H9 (cell line): ENCODE measurements at regions not wholly inside any gene's neighbourhood (a gene's known extent, or its start where the extent isn't known, plus 50 kb on each side); places are given as distances from the start of the nearest gene placed in this dataset.

Experiments used
- DNase-seq: peaks from one replicate; pipeline ENCODE4 v3.0.0-alpha.2; 2017
- H2AFZ ChIP-seq: one replicate; pipeline ENCODE4 v1.6.1; 2013; ENCODE audit warnings: mild to moderate bottlenecking, low read length, control low read depth, moderate library complexity
- H2AK5ac ChIP-seq: 2 replicates; pipeline ENCODE4 v1.6.1; 2013; ENCODE audit warnings: low read length, control low read depth, mixed read lengths; ENCODE audit not compliant: insufficient read length
- H2BK120ac ChIP-seq: one replicate; pipeline ENCODE4 v1.6.1; 2013; ENCODE audit warnings: low read depth, mild to moderate bottlenecking, low read length, control low read depth, inconsistent platforms; ENCODE audit not compliant: poor library complexity, severe bottlenecking
- H2BK12ac ChIP-seq: 2 replicates; pipeline ENCODE4 v1.6.1; 2013; ENCODE audit warnings: low read length, control low read depth, mixed read lengths, low read depth; ENCODE audit not compliant: insufficient read length
- H2BK15ac ChIP-seq: 2 replicates; pipeline ENCODE4 v1.6.1; 2013; ENCODE audit warnings: low read depth, low read length, control low read depth
- H2BK20ac ChIP-seq: one replicate; pipeline ENCODE4 v1.6.1; 2013; ENCODE audit warnings: low read depth, mild to moderate bottlenecking, low read length, control low read depth, inconsistent platforms; ENCODE audit not compliant: poor library complexity, severe bottlenecking
- H2BK5ac ChIP-seq: 2 replicates; pipeline ENCODE4 v1.6.1; 2013; ENCODE audit warnings: low read length, control low read depth, mixed read lengths; ENCODE audit not compliant: insufficient read length
- H3K14ac ChIP-seq: 2 replicates; pipeline ENCODE4 v1.6.1; 2013; ENCODE audit warnings: low read length, control low read depth; ENCODE audit not compliant: insufficient read depth
- H3K18ac ChIP-seq: 2 replicates; pipeline ENCODE4 v1.6.1; 2013; ENCODE audit warnings: low read depth, mild to moderate bottlenecking, mixed read lengths, low read length, control low read depth; ENCODE audit not compliant: insufficient read length
- H3K23ac ChIP-seq: 2 replicates; pipeline ENCODE4 v1.6.1; 2013; ENCODE audit warnings: low read length, control low read depth, mixed read lengths, low read depth; ENCODE audit not compliant: insufficient read length
- H3K23me2 ChIP-seq: 2 replicates; pipeline ENCODE4 v1.6.1; 2013; ENCODE audit warnings: low read depth, mild to moderate bottlenecking, mixed read lengths, low read length, control low read depth; ENCODE audit not compliant: insufficient read length, poor library complexity, severe bottlenecking
- H3K27ac ChIP-seq: 2 replicates; pipeline ENCODE4 v1.5.1; 2013; ENCODE audit warnings: low read length, control low read depth, mixed read lengths, low read depth; ENCODE audit not compliant: insufficient read length
- H3K27me3 ChIP-seq: 2 replicates; pipeline ENCODE4 v1.6.1; 2013; ENCODE audit warnings: low read length, control low read depth, inconsistent platforms; ENCODE audit not compliant: insufficient read depth
- H3K4ac ChIP-seq: 2 replicates; pipeline ENCODE4 v1.6.1; 2013; ENCODE audit warnings: low read depth, mild to moderate bottlenecking, control low read depth, inconsistent platforms, low read length, moderate library complexity
- H3K4me1 ChIP-seq: 2 replicates; pipeline ENCODE4 v1.6.1; 2013; ENCODE audit warnings: low read length, control low read depth, inconsistent platforms; ENCODE audit not compliant: insufficient read depth
- H3K4me2 ChIP-seq: 2 replicates; pipeline ENCODE4 v1.6.1; 2013; ENCODE audit warnings: low read length, control low read depth, mixed read lengths; ENCODE audit not compliant: insufficient read length, insufficient read depth
- H3K56ac ChIP-seq: 2 replicates; pipeline ENCODE4 v1.6.1; 2013; ENCODE audit warnings: low read depth, mild to moderate bottlenecking, mixed read lengths, low read length, control low read depth; ENCODE audit not compliant: insufficient read length
- H3K79me1 ChIP-seq: 2 replicates; pipeline ENCODE4 v1.6.1; 2013; ENCODE audit warnings: low read depth, mild to moderate bottlenecking, moderate library complexity, low read length, control low read depth, inconsistent platforms; ENCODE audit not compliant: insufficient read depth, poor library complexity, severe bottlenecking
- H3K79me2 ChIP-seq: 2 replicates; pipeline ENCODE4 v1.6.1; 2013; ENCODE audit warnings: low read length, control low read depth, inconsistent platforms; ENCODE audit not compliant: insufficient read depth
- H3K9ac ChIP-seq: 2 replicates; pipeline ENCODE4 v1.6.1; 2013; ENCODE audit warnings: low read length, control low read depth, mixed read lengths; ENCODE audit not compliant: insufficient read length; ENCODE audit errors: extremely low read depth
- H3K9me3 ChIP-seq: one replicate; pipeline ENCODE4 v1.6.1; 2013; ENCODE audit warnings: low read depth, low read length, inconsistent platforms; ENCODE audit not compliant: control insufficient read depth
- H3T11ph ChIP-seq: one replicate; pipeline ENCODE4 v1.6.1; 2013; ENCODE audit warnings: mild to moderate bottlenecking, low read length, control low read depth, inconsistent platforms
- H4K20me1 ChIP-seq: one replicate; pipeline ENCODE4 v1.6.1; 2013; ENCODE audit not compliant: control insufficient read depth, insufficient read length, insufficient read depth
- H4K5ac ChIP-seq: 2 replicates; pipeline ENCODE4 v1.6.1; 2013; ENCODE audit warnings: low read depth, mild to moderate bottlenecking, mixed read lengths, low read length, control low read depth; ENCODE audit not compliant: insufficient read length
- H4K8ac ChIP-seq: replicated peaks from 2 replicates; pipeline ENCODE4 v1.6.1; 2013; ENCODE audit warnings: low read length, control low read depth, mixed read lengths, low read depth; ENCODE audit not compliant: insufficient read length
- H4K91ac ChIP-seq: 2 replicates; pipeline ENCODE4 v1.6.1; 2013; ENCODE audit warnings: low read depth, mild to moderate bottlenecking, moderate library complexity, mixed read lengths, low read length, control low read depth; ENCODE audit not compliant: insufficient read length
- H3K27ac Mint-ChIP-seq, 3 experiments: 2 replicates in 2 of 3; 3 replicates in 1 of 3; pipeline ENCODE4 v1.8.0; 2020 to 2021; ENCODE audit warnings: mixed read lengths in 3 of 3, mild to moderate bottlenecking in 1 of 3, moderate library complexity in 1 of 3
- H3K27me3 Mint-ChIP-seq: 2 replicates; pipeline ENCODE4 v1.8.0; 2021; ENCODE audit warnings: low read depth, mild to moderate bottlenecking, moderate library complexity, mixed read lengths
- H3K36me3 Mint-ChIP-seq, 3 experiments: 2 replicates in 2 of 3; 3 replicates in 1 of 3; pipeline ENCODE4 v1.8.0; 2020 to 2021; ENCODE audit warnings: low read depth in 3 of 3, mixed read lengths in 3 of 3; ENCODE audit not compliant: insufficient read depth in 1 of 3
- H3K4me1 Mint-ChIP-seq, 2 experiments: 2 replicates each; pipeline ENCODE4 v1.8.0; 2020; ENCODE audit warnings: mixed read lengths in 2 of 2
- H3K4me3 Mint-ChIP-seq, 2 experiments: 2 replicates in 1 of 2; 3 replicates in 1 of 2; pipeline ENCODE4 v1.8.0; 2020 to 2021; ENCODE audit warnings: mild to moderate bottlenecking in 2 of 2, mixed read lengths in 2 of 2, moderate library complexity in 1 of 2
- H3K9me3 Mint-ChIP-seq, 2 experiments: 2 replicates in 1 of 2; 3 replicates in 1 of 2; pipeline ENCODE4 v1.8.0; 2020; ENCODE audit warnings: mild to moderate bottlenecking in 2 of 2, mixed read lengths in 2 of 2, moderate library complexity in 1 of 2
- CTCF ChIP-seq: fragments of 200-600 bp; sonication (generic); conservative IDR thresholded peaks from 3 replicates; pipeline ENCODE4 v1.8.0; 2021; ENCODE audit warnings: antibody characterized with exemption, mild to moderate bottlenecking
- WGBS: extraction: QIAGEN DNeasy Blood & Tissue Kit; methylation state at CpG from one replicate; pipeline ENCODE4 v1.1.7; 2013; ENCODE audit warnings: missing lambda C conversion rate, low lambda C conversion rate, mixed read lengths; ENCODE audit not compliant: insufficient read length; ENCODE audit errors: extremely low coverage; 5-methylcytosine and 5-hydroxymethylcytosine counted together

- H3K79me2 ChIP-seq: no peaks in the 10 kb centered on the region
- no peak for DNase-seq
- H3K4me1 ChIP-seq: no peaks in the 10 kb centered on the region
- H2AK5ac ChIP-seq: no peak overlapping the region
- H4K8ac ChIP-seq: no peak overlapping the region
- no peaks in the 10 kb centered on the region for H3K27me3 ChIP-seq
- no peaks in the 10 kb centered on the region for H3K9me3 ChIP-seq
- no peak overlapping the region for H2BK120ac ChIP-seq
- H3K9ac ChIP-seq: no peak overlapping the region
- H3K4me2 ChIP-seq: no peak overlapping the region
- WGBS: no CpG with 5 or more reads among the region's 10 CpGs
- no peak overlapping the region for H3K4ac ChIP-seq
- H3K14ac ChIP-seq: no peak overlapping the region
- H3K23me2 ChIP-seq: no peaks in the 10 kb centered on the region
- H3T11ph ChIP-seq: no peak overlapping the region
- H2BK5ac ChIP-seq: no peak overlapping the region
- H3K27me3 Mint-ChIP-seq: no peaks in the 10 kb centered on the region; the same call in 1 of the 2 replicates
- H2AFZ ChIP-seq: no peak overlapping the region
- no peak overlapping the region for H3K18ac ChIP-seq
- no peak overlapping the region for H3K23ac ChIP-seq
- TF ChIP-seq CTCF: no peak
- H3K4me1 Mint-ChIP-seq: peaks cover 0 to 14% of the 10 kb centered on the region in 2 experiments; a peak in 2 of 4 replicates
- H4K91ac ChIP-seq: no peak overlapping the region
- H3K9me3 Mint-ChIP-seq: peaks cover 8 to 9% of the 10 kb centered on the region in 2 experiments; a peak in 2 of 5 replicates
- no peak overlapping the region for H3K27ac ChIP-seq
- no peak overlapping the region for H2BK15ac ChIP-seq
- no peak overlapping the region for H3K56ac ChIP-seq
- H2BK12ac ChIP-seq: no peak overlapping the region
- H3K27ac Mint-ChIP-seq: no peak overlapping the region
- H3K36me3 Mint-ChIP-seq: peaks cover 0 to 6% (median 3%) of the 10 kb centered on the region in 3 experiments; a peak in 2 of 7 replicates
- H4K20me1 ChIP-seq: no peaks in the 10 kb centered on the region
- H3K4me3 Mint-ChIP-seq: no peak overlapping the region
- no peak overlapping the region for H4K5ac ChIP-seq
- H3K79me1 ChIP-seq: no peaks in the 10 kb centered on the region
- no peak overlapping the region for H2BK20ac ChIP-seq
These were observed 116.4 kb upstream of the THBS2 start for GRCh38 chr6:169370054-169370453.
